Fibroblast of skin of right biceps (primary cell): ENCODE measurements at regions not wholly inside any gene's neighbourhood (a gene's known extent, or its start where the extent isn't known, plus 50 kb on each side); places are given as distances from the start of the nearest gene placed in this dataset.

Experiments used
- DNase-seq: peaks from one replicate; pipeline ENCODE4 v3.0.0-alpha.2; 2013

DNA sequence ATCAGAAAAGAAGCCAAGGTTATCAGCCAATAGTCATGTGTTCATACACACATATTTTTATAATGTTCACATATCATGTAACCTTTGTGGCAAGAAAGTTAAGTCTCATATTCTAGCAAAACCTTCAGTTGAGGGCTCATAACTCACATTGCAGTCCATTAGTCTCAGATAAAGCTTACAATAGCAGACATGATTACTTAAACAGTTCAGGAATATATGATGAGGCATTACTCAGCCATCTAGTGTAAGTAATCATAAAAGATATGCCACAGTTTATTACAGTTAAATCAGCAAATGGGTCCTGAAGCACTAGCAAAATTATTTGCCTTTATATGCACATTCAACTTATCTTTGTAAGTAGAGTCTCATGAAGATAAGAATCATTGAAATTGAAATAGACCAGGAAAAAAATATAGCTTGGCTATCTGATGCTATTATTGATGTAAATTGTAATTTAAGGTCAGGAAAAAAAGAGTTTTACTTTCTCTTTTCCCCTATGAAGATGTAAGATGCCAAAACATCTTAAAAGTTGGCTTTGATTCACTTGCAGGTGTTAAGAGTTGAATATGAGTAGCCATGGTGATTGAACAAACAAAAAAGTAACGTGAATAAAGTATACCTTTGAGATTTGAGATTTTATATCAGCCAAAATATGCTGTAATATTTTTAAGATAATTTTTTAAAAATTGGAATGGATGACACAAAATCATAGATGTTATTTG, 537.0 kb downstream of the SLC6A15 start:
- DNase-seq: peak; percentile 67

DNA sequence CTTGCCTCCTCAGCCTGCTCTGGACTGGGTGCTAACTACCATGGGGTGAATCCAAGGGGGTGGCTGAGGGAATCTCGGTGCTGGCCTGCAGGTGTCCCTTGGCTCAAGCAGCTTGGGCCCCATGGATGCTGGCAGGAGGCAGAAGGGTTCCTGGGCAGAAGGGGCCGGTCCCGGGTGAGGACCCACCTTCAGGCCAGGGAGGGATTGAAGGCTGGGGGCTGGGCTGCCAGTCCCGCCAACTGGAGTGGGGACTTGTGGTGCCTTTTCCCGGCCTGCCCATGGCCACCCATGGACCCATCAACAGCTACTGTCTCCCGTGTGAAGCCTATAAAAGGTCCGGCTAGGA, 550.1 kb downstream of the SLC6A15 start:
- DNase-seq: no peak

GRCh38 chr12:84361651-84362551, 550.7 kb downstream of the SLC6A15 start:
- DNase-seq: no peak

GRCh38 chr12:84357314-84357713, 555.3 kb downstream of the SLC6A15 start:
- no peak for DNase-seq

DNA sequence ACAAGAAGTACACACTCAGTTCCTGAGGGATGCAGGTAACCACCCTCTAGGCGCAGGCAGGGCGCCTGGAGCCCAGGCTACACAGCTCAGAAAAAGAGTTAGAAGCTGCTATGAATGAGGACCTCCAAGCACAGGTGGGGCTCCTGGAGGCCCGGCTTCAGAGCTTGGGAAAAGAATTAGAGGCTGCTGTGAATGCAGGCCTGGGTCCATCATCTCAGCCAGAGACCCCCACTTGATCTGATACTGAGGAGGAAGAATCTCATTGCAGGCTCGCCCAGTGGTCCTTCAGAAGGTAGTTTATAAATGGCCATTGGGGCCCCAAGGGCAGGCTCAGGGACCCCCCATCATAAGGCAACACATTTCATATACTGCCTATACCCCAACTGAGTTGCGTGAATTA, 556.4 kb downstream of the SLC6A15 start:
- DNase-seq: no peak

DNA sequence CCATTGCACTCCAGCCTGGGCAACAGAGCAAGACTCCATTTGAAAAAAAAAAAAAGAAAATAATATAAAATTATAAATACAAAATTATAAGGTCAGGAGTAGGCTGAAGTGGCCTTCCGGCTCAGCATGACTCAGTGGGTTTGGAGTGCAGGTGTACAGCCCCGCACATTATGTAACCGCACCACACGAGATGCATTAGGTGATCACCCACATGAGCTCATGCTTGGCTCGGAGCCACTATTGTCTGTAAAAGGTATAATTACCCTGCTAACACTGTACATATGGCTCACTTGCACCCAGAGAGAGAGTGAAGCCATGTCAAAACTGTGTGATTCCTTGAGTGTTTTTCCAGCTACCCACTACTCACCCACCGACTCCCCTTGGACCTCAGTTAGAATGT, 557.0 kb downstream of the SLC6A15 start:
- DNase-seq: no peak

GRCh38 chr12:84348582-84348981, 564.0 kb downstream of the SLC6A15 start:
- no peak for DNase-seq

DNA sequence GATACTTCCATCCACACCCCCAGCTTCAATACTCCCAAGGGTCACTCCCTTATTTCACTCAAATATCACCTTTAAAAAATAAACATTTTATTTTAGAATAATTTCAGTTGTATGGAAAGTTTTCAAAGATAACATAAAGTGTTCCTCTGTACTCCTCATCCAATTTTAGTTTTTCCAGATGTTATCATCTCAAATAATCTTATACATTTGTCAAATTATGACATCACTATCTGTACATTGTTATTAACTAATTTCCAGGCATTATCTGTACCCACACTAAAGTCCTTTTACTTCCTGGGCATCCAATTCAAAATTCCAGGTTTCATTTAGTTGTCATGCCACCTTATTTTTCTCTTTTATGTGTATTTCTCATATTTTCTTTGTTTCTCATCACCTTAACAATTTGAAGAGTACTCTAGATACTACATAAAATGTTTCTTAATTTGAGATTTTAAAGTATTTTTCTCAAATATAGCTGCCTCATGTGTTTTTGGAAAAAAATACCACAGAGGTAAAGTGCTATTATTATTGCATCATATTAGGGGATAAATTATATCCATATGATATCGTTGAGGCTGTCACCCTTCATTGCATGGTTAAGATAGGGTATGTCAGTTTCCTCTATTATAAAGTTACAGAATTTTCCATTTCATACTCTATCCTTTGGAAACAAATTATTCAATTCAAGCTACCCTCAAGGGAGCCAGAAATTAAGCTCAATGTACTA, 571.0 kb downstream of the SLC6A15 start:
- DNase-seq: no peak

DNA sequence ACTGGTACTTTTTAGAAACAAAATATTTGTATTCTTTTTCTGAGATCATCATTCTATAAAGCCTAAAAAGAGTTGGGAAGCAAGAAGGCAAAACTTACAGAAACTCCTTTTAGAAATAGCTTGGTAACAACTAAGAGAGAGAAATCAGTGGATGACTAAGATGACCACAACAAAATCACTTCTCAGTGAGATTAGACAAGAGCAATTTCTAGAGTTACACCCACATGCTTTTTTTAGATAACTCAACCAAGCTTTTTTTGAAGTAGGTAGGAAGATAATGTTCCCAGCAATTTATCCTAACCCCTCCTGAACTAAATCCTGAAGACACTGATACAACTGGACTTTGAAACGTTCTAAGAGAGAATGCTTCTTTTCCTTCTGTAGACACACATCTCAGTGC, 576.4 kb downstream of the SLC6A15 start:
- DNase-seq: peak; percentile 26

- peak; percentile 34 for DNase-seq
Measured at GRCh38 chr12:84329938-84330337, 582.7 kb downstream of the SLC6A15 start.

GRCh38 chr12:84315926-84316325, 596.7 kb downstream of the SLC6A15 start:
- DNase-seq: no peak

DNA sequence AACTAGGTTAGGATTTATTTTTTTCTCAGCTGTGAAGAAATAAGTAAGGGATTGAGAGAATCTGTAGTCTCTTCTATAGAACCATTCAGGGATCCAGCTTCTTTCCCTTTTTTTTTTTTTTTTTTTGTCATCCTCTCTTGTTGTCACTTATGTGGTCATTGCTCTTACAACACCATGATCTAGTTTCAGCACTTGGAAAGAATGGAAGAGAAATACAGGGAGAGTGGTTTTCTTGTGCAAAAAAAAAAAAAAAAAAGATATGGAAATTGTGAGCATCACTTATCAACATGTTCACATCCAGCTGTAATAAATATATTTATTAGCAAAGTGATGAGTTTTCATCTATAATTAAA, 599.3 kb downstream of the SLC6A15 start:
- no peak for DNase-seq

GRCh38 chr12:84308211-84308610, 604.4 kb downstream of the SLC6A15 start:
- DNase-seq: no peak

DNA sequence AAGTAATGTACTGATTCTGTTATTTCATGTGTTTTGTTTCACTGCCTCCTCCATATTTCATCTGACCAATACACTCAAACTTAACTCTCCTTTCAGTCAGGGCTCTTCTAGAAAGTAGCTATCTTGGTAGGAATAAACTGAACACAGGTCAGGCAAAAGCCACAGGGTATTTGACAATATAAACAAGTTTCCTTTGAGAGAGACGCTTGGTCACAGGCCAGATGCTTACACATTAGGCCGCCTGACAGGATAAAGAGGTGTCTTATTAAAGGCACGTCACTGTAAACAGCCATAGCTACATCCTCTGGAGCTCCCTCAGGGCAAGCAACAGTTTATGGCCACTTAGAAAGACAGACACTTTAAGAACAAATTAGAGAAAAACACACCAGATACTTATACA, 607.5 kb downstream of the SLC6A15 start:
- DNase-seq: no peak

DNA sequence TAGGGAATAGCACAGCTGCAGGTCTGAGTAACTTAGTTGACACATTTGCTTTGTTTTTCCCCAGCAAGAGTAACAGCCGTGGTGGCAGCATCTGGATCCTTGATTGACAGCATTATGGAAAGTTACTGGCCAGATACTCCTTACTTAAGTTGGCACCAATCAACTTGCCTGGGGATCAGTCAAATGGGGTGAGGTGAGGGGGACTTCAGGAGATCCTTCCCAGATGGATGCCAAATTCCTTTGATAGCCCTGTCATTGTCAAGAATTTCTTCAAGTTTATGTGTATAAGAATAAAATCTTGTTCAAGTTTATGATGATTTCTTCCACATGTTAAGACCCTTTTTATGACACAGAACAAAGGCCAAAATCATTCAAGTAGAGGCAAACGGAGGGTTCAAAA, 618.4 kb downstream of the SLC6A15 start:
- DNase-seq: no peak

GRCh38 chr12:84290168-84290567, 622.4 kb downstream of the SLC6A15 start:
- no peak for DNase-seq

GRCh38 chr12:84277986-84278385, 634.6 kb downstream of the SLC6A15 start:
- DNase-seq: no peak

DNA sequence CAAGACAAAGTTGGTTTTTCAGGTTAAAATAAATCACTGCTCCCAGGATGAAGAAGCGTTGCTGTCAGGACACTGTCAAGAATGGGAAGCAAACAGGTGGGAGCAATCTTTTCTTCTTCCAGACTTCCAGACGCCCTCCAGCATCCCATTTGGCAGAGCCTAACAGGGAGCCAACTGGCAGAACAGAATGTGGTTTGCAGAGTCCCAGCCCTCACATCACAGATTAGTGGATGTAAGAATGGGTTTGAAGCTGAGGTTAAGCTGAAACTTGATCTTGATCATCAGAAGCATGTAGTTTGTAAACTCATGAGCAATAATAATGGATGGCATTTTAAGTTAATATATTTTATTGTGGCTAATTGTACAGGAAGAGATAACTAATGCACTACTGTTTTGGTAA, 636.4 kb downstream of the SLC6A15 start:
- no peak for DNase-seq

DNA sequence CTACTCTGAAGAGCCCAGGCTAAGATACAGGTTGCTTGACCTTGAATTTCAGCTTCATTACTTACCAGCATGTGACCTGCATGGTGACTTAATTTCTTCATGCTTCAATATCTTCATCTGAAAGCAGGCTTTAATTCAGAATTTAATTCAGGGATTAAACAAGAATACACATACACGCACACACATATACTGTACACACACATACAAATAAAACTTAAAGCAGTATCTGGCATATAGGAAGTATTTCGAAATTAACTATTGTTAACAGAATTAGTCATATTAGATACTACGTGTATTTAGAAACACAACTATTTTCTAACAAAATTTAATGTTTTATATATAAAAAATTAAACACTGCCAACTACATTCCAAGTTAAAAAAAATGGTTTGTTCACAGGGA, 640.3 kb downstream of the SLC6A15 start:
- no peak for DNase-seq

DNA sequence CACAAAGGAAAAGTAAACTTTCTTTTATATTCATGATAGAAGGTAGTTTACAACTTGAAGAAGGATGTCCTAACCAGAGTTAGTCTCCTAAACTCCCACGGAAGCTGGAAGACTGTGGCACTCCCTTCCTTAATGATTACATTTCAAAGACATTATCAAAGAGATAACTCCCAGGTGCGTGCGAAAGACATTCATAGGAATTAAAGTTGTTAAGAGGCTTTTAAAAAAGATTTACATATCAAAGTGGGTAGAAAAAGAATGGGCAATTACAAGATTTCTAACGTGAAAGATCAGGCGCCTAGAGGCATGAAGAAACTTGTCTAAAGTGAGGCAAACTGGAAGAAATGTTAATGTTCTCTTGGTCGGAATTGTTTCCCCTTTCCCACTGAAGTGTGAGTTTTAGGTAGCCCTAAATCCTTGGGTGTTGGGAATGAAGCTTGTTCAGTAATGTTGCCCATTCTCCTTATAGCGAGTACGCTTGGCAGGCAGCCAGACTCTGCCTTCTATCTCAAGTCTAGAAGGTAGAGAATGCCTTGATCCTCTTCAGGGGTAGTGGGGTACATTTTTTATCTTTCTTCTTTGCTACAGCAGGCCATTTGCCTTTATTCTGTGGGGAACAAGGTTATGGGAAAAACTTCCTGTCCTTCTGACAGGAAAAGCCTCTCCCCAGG, 642.0 kb downstream of the SLC6A15 start:
- no peak for DNase-seq

- peak; percentile 10 for DNase-seq
Measured at GRCh38 chr12:84247931-84248330, 664.7 kb downstream of the SLC6A15 start.

DNA sequence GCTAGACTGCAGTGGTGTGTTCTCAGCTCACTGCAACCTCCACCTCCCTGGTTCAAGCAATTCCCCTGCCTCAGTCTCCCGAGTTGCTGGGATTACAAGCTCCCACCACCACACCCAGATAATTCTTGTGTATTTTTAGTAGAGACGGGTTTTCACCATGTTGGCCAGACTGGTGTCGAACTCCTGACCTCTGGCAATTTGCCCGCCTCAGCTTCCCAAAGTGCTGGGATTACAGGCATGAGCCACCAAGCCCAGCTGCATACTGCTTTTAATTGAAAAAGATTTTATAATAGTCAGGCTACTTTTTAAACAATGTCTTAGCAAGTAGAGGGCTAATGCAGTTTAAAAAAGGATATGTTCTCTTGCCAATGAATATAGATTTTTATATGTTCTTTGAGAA, 668.9 kb downstream of the SLC6A15 start:
- no peak for DNase-seq

DNA sequence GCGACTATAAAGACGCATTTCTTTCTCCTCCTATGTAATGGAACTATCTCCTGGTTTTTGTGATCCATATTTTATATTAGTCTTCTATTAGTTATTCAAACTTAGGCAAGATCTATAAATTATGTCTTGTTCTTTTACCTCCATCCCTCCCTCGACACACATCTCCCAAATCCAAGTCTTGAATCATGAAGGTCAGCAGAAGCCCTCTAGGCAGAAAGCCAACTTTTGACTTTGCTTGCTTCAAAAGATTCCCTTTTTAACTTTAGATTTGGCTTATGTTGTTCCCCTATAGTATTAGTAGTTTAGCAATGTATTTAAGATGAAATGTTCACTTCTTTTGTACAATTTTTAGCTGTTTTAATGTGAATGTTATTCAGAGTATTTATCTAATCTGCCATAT, 689.8 kb downstream of the SLC6A15 start:
- no peak for DNase-seq
